HG03108 (cell line): ENCODE measurements at regions not wholly inside any gene's neighbourhood (a gene's known extent, or its start where the extent isn't known, plus 50 kb on each side); places are given as distances from the start of the nearest gene placed in this dataset.

ENCODE experiments used
- ATAC-seq: cut with Tn5 transposase; IDR thresholded peaks from one replicate; pipeline ENCODE4 v1.9.1; 2021; ENCODE audit warnings: moderate library complexity; ENCODE audit not compliant: unreplicated experiment

- ATAC-seq = no peak
Observed at GRCh38 chr18:27899893-27900292, 277.0 kb downstream of the CDH2 start.

- no peak for ATAC-seq
Observed at GRCh38 chr18:27894746-27895145, 282.2 kb downstream of the CDH2 start.

DNA sequence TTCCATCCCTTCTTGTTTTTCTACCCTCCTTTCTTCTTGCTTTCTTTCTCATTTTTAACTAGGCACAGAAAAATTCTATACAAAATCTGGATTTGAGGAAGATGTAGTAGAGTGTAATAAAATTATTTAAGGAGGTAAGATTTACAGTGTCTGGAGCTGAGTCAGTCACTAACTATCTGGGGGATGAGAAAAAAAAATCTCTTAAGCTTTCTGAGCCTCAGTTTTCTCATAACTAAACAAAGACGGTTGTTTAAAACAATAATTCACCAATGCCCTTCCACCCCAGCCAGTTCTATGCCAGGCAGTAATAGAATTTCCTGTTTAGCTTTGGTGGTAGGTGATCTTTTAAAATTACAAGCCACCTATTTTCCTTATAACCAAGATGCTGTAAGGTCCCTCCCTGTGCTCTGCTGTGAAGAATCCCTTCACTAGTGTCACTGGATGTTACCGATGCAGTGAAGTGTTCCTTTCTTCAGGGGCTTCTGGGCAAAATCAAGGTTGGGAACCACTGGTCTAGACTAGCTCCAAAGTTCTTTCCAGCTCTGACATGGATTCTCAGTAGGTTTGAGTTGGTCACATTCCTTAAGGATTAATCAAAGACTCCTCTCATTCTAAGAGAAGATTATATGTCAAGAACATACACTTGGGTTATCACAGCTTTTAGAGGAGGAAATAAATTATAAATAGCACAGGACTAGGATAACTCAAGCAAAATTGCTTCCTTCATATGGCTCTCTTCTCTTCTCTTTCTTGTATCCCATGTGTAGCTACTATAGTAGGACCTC is 289.0 kb downstream of the CDH2 start:
- no peak for ATAC-seq

DNA sequence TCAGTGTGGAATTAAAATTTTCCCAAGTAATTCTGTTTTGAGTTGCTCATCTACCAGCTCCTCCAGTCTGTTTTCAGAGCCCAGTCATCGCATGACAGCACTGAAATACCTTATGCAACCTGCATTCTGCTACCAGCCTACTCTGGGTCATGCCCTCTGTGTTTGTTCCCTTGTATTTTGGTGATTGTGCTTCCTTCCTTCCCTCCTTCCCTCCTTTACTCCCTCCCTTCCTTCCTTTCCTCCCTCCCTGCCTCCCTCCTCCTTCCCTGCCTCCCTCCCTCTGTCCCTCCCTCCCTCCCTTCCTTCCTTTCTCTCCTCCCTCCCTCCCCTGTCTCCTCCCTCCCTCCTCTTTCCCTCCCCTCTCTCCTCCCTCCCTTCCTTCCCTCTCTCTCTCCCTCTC is 289.6 kb downstream of the CDH2 start:
- ATAC-seq = no peak

- ATAC-seq = no peak
Observed at GRCh38 chr18:27879540-27879939, 297.4 kb downstream of the CDH2 start.

DNA sequence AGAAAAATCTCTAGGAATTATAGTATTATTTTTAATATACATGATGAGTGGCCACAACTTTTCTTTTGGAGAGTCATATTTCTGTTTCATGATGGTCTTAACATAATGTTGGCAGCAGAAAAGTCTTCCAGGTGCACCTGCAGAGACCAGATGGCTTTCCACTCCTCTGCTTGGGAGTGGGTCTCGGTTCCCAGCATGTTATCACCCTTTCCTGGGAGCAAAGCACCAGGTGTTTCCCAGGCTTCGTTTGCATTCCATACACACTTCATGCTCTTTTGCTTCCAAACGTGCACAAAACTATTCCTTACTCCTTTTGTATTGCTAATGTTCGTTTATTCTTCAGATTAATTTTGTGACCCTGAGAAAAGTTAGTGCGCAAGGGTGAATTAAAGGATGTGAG is 305.2 kb downstream of the CDH2 start:
- ATAC-seq = no peak

DNA sequence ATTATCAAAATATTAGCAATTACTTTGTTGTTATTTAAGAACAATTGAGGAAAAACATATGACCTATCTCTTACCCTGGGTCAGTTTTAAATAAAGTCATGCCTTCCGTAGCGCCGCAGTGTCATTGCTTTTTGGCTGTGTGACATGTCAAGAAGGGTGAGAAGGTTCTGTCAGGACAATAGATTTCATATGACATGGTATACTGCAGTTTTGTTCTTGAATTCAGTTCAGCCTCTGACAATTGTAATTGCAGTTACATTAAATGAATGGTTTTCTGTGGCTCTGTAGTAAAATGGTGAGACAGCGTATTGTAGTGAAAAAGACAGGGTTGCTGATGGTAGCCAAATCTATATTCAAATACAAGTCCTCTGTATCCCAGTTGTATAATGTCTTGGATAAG is 307.2 kb downstream of the CDH2 start:
- ATAC-seq = no peak

DNA sequence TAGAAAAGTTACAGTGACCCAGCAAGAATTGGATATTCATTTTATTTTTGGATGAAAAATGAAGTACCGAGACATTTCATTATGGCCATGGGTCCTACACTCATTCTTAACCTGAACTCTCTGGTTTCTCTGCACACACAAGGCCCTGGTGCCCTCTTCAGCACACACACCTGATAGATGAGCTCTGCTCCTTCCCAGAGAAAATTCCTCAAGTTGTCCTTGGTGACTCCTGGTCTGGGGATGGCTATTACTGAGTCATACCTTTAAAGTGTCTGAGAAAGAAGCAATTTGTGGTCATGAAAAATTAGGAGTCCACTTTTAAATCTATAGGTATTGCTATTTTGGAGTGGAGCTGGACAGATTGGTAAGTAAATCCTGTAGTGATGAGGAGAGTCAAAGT is 311.5 kb downstream of the CDH2 start:
- no peak for ATAC-seq

DNA sequence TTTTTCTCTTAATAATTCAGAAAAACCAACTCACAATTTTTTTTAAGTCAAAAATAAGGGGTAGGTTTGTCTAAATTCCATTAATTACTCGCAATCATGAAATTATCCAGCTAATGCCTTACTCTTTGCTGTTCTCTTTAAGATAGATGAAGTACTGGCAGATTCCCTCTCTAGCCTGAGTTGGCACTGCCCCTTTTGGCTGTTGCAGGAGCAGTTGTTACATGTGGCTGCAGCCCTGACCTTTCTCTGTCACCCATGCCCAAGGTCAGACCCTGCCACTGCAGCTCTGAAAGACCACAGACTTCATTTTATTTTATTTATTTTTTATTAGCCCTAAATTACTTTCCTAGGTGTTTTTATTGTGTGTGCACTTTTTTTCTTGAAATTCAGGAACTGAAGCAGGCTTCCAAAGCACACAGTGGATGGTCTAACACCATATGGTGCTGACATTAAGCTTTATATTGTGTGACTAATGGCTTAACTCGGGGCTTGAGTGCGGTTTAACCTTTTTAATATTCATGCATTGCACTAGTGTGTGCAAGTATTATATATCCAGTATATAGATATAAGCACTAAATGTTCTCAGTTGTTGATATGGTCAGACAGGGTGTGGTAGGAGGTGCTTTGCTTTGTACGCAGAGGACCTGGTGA is 313.0 kb downstream of the CDH2 start:
- ATAC-seq = no peak

GRCh38 chr18:27862041-27862682 is 314.8 kb downstream of the CDH2 start:
- ATAC-seq = no peak

DNA sequence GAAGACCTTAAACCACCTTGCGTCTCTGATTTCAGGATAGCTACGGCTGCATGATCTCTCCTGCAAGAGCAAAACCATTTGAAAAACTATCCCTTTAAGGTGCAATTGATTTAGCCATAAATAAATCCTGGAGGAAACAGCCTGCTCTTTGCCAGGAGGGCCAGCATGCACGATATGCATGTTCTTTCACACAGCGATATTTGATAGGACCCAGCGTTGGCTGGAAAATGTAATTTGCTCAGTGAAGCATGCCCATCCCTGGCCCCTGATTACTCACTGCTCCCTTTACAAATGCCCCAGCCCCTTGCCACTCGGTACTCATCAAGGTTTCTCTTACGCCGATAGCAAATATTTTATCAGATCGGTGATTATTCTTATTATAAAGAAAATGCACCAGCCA is 315.4 kb downstream of the CDH2 start:
- no peak for ATAC-seq

DNA sequence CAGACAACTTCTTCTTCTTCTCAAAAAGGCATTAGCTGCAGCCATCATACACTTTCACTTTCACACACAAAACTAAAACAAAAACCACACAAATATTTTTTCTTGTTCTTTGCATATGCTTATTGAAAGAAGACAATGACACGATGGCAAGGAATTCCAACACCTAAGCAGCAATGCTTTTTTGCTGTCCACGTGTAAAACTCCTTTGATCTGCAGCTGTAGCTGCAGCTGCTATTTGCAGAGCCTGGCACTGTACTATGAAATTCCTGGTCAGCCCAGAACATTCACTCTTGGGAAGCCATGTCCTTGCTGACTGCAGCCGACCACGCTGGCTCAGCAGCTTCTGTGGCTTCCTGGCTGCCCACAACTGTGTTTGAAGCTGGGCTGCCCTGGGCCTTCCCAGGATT is 316.2 kb downstream of the CDH2 start:
- ATAC-seq = no peak

- no peak for ATAC-seq
Observed at GRCh38 chr18:27860011-27860410, 316.9 kb downstream of the CDH2 start.

- no peak for ATAC-seq
Observed at GRCh38 chr18:27856820-27857219, 320.1 kb downstream of the CDH2 start.

DNA sequence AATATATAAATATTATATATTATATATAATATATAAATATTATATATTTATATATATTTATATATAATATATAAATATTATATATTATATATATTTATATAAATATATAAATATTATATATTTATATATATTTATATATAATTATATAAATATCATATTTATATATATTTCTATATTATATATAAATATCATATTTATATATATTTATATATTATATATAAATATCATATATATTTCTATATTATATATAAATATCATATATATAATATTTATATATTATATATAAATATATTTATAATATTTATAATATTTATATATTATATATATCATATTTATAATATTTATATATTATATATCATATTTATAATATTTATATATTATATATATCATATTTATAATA is 321.4 kb downstream of the CDH2 start:
- ATAC-seq = no peak

- no peak for ATAC-seq
Observed at GRCh38 chr18:27854631-27855030, 322.3 kb downstream of the CDH2 start.

- no peak for ATAC-seq
Observed at GRCh38 chr18:27848336-27848735, 328.6 kb downstream of the CDH2 start.

GRCh38 chr18:27847412-27847811 is 329.5 kb downstream of the CDH2 start:
- ATAC-seq = no peak

DNA sequence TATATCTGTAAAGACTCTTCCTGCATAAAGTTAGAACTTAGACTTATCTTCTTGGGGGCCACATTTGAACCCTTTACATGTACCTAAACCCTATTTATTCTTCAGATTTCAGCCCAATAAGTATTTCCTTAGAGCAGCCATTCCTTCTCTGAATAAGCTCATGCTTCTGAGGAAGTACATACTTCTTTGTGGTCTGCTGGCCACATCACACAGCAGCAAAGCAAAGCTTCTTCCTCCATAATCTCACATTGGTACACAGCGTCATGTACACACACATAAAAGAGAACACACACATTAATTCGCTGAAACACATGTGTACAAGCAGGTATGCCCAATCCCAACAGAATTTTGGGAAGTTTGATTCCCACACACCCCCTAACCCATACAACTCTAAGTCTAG is 331.0 kb downstream of the CDH2 start:
- ATAC-seq = no peak

GRCh38 chr18:27843783-27844777 is 332.9 kb downstream of the CDH2 start:
- no peak for ATAC-seq

- no peak for ATAC-seq
Observed at GRCh38 chr18:27839141-27839540, 337.8 kb downstream of the CDH2 start.
